ENCODE measurements at regions not wholly inside any gene's neighbourhood (a gene's known extent, or its start where the extent isn't known, plus 50 kb on each side); places are given as distances from the start of the nearest gene placed in this dataset.
"Not testable (repeated sequence)": the region's sequence is repeated elsewhere in the genome, so short reads cannot be mapped to it uniquely, and the experiment has no call there.

DNA sequence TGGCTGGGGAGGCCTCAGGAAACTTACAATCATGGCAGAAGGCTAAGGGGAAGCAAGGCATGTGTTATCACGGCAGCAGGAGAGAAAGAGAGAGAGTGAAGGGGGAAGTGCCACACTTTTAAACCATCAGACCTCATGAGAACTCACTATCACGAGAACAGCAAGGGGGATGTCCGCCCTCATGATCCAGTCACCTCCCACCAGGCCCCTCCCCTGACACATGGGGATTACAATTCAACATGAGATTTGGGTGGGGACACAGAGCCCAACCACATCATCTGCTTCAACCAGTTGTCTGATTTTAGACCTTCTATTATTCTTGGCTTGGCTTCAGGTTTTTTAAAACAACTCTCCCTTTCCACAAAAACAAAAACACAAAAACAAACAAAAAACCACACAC, 93.7 kb upstream of the BASP1 start:
- H3K4me2 ChIP-seq (ENCODE audit: low read length, poor library complexity, severe bottlenecking); H3K79me1 ChIP-seq (replicated peaks; ENCODE audit: low read length, poor library complexity, severe bottlenecking); H3K27me3 ChIP-seq (ENCODE audit: control insufficient read depth in 1 of 2, insufficient read depth in 1 of 2, low read length in 2 of 2); H2BK15ac ChIP-seq (ENCODE audit: low read depth, poor library complexity, severe bottlenecking); DNase-seq; H3K4me3 ChIP-seq (ENCODE audit: insufficient read depth in 1 of 2, low read depth in 1 of 2, low read length in 2 of 2); H2AK5ac ChIP-seq (ENCODE audit: low read length, severe bottlenecking); H4K91ac ChIP-seq (ENCODE audit: low read length); H3K23ac ChIP-seq (ENCODE audit: low read length in 2 of 2); H3K36me3 ChIP-seq (ENCODE audit: control insufficient read depth in 1 of 2, insufficient read depth in 2 of 2, low read depth in 1 of 2, low read length in 2 of 2); H2BK5ac ChIP-seq (ENCODE audit: low read depth, low read length, poor library complexity, severe bottlenecking); H4K8ac ChIP-seq (ENCODE audit: low read length); H3K4ac ChIP-seq (ENCODE audit: low read depth in 1 of 2, low read length in 2 of 2); H3K9me3 ChIP-seq (ENCODE audit: control insufficient read depth, low read length); H3K9ac ChIP-seq (ENCODE audit: low read length); H2BK12ac ChIP-seq (ENCODE audit: low read length in 2 of 2); H2AFZ ChIP-seq (ENCODE audit: low read depth, low read length); H2BK120ac ChIP-seq (ENCODE audit: low read depth, low read length); H3K18ac ChIP-seq (ENCODE audit: low read depth in 1 of 2, low read length in 2 of 2); H3K27ac ChIP-seq (ENCODE audit: low read length, poor library complexity, severe bottlenecking): not testable (repeated sequence)
- Histone ChIP-seq H3K14ac (ENCODE audit: low read length in 2 of 2) (peak overlapping the region in 1 of 2 experiments; percentile 26), H3K4me1 (ENCODE audit: control insufficient read depth, insufficient read depth, low read depth, low read length) (peaks cover 11% of the 10 kb centered on the region)
- 91% methylated on average over 3 of the region's 3 CpGs for WGBS

DNA sequence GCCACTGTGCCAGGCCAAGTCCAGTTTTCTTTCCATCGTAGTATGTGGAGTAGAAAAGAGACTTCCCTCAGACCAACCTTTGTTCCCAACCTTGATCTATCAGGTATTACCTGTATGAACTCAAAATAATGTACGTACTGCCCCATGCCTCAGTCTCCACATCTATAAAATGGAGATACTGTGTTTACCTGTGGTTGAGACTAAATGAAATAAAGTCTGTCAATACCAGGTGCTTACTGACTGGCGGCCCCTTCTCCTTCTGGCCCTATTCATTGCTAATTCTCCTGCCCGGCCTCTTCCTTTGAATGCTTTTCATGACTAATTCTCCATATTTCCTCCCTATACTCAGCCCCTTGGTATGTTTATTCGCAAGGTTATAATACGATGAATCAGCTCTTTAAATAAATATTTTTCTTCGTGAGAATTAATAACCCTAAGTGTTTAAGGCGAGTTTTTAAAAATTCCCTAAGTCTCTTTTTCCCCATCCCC, 89.6 kb upstream of the BASP1 start:
- Histone ChIP-seq H3K18ac (ENCODE audit: low read depth in 1 of 2, low read length in 2 of 2) (peak overlapping the region; percentile 4 to 43), H2BK5ac (ENCODE audit: low read depth, low read length, poor library complexity, severe bottlenecking) (no peak overlapping the region), H3K9me3 (ENCODE audit: control insufficient read depth, low read length) (no peaks in the 10 kb centered on the region), H3K4ac (ENCODE audit: low read depth in 1 of 2, low read length in 2 of 2) (no peak overlapping the region), H2BK12ac (ENCODE audit: low read length in 2 of 2) (peak overlapping the region in 1 of 2 experiments; percentile 38), H3K36me3 (ENCODE audit: control insufficient read depth in 1 of 2, insufficient read depth in 2 of 2, low read depth in 1 of 2, low read length in 2 of 2) (no peaks in the 10 kb centered on the region), H3K27ac (ENCODE audit: low read length, poor library complexity, severe bottlenecking) (peak overlapping the region; percentile 83), H3K14ac (ENCODE audit: low read length in 2 of 2) (no peak overlapping the region), H4K8ac (ENCODE audit: low read length) (peak overlapping the region; percentile 9), H2AK5ac (ENCODE audit: low read length, severe bottlenecking) (peak overlapping the region; percentile 36), H3K4me3 (ENCODE audit: insufficient read depth in 1 of 2, low read depth in 1 of 2, low read length in 2 of 2) (no peak overlapping the region), H3K4me2 (ENCODE audit: low read length, poor library complexity, severe bottlenecking) (no peak overlapping the region), H2BK15ac (ENCODE audit: low read depth, poor library complexity, severe bottlenecking) (no peak overlapping the region), H3K4me1 (ENCODE audit: control insufficient read depth, insufficient read depth, low read depth, low read length) (peaks cover 13% of the 10 kb centered on the region), H3K23ac (ENCODE audit: low read length in 2 of 2) (no peak overlapping the region), H2BK120ac (ENCODE audit: low read depth, low read length) (no peak overlapping the region), H3K79me1 (replicated peaks; ENCODE audit: low read length, poor library complexity, severe bottlenecking) (no peaks in the 10 kb centered on the region), H3K27me3 (ENCODE audit: control insufficient read depth in 1 of 2, insufficient read depth in 1 of 2, low read length in 2 of 2) (no peaks in the 10 kb centered on the region), H2AFZ (ENCODE audit: low read depth, low read length) (no peak overlapping the region), H3K9ac (ENCODE audit: low read length) (no peak overlapping the region), H4K91ac (ENCODE audit: low read length) (no peak overlapping the region)
- DNase-seq: peak; percentile 87
- WGBS: 22% methylated on average over 3 of the region's 8 CpGs

DNA sequence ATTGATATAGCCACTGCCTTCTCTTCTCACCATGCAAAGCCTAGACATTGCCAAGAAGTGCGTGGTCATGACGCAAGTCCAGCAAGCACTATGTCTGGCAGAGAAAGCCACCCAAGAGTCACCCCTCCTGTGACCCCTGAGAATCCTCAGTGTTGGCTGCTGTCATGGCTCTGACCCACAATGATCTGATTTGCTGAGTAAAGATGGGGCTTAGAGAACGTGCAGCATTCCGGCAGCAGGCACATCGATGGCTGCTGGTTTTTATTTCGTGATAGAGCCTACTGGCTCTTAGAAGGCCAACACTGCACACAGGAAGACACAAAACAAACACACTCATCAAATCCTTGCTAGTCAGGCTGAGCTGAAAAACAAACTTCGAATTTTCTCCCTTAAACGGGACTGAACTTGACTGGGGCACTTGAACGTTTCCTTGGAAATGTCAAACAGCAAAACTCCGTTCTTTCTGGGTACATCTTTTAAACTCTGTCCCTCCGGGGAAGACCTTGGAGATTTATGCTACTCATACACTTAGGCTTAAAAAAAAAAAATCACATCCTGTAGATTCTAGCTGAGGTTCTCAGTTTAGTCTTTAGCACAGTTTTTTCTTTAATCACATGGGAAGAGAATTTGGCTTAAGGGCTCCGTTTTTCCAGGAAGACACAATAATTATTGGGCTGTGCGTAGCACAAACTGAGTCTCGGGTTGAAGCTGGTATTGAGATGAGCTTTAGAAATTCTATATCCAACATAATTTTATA, 88.2 kb upstream of the BASP1 start:
- Histone ChIP-seq H3K14ac (ENCODE audit: low read length in 2 of 2) (no peak overlapping the region), H3K4me1 (ENCODE audit: control insufficient read depth, insufficient read depth, low read depth, low read length) (peaks cover 13% of the 10 kb centered on the region), H4K8ac (ENCODE audit: low read length) (peak overlapping the region; percentile 5), H3K9ac (ENCODE audit: low read length) (peak overlapping the region; percentile 40), H2BK15ac (ENCODE audit: low read depth, poor library complexity, severe bottlenecking) (no peak overlapping the region), H2BK120ac (ENCODE audit: low read depth, low read length) (peak overlapping the region; percentile 29), H2BK5ac (ENCODE audit: low read depth, low read length, poor library complexity, severe bottlenecking) (no peak overlapping the region), H2BK12ac (ENCODE audit: low read length in 2 of 2) (peak overlapping the region; percentile 40 to 89), H3K27me3 (ENCODE audit: control insufficient read depth in 1 of 2, insufficient read depth in 1 of 2, low read length in 2 of 2) (no peaks in the 10 kb centered on the region), H3K23ac (ENCODE audit: low read length in 2 of 2) (no peak overlapping the region), H3K27ac (ENCODE audit: low read length, poor library complexity, severe bottlenecking) (no peak overlapping the region), H3K36me3 (ENCODE audit: control insufficient read depth in 1 of 2, insufficient read depth in 2 of 2, low read depth in 1 of 2, low read length in 2 of 2) (no peaks in the 10 kb centered on the region), H3K79me1 (replicated peaks; ENCODE audit: low read length, poor library complexity, severe bottlenecking) (no peaks in the 10 kb centered on the region), H4K91ac (ENCODE audit: low read length) (peak overlapping the region; percentile 22), H3K18ac (ENCODE audit: low read depth in 1 of 2, low read length in 2 of 2) (peak overlapping the region; percentile 26 to 85), H3K4me3 (ENCODE audit: insufficient read depth in 1 of 2, low read depth in 1 of 2, low read length in 2 of 2) (no peak overlapping the region), H2AK5ac (ENCODE audit: low read length, severe bottlenecking) (peak overlapping the region; percentile 17), H3K9me3 (ENCODE audit: control insufficient read depth, low read length) (no peaks in the 10 kb centered on the region), H3K4me2 (ENCODE audit: low read length, poor library complexity, severe bottlenecking) (no peak overlapping the region), H2AFZ (ENCODE audit: low read depth, low read length) (peak overlapping the region; percentile 3), H3K4ac (ENCODE audit: low read depth in 1 of 2, low read length in 2 of 2) (peak overlapping the region in 1 of 2 experiments; percentile 96)
- DNase-seq: peak; percentile 94
- 11% methylated on average over 12 of the region's 14 CpGs for WGBS

DNA sequence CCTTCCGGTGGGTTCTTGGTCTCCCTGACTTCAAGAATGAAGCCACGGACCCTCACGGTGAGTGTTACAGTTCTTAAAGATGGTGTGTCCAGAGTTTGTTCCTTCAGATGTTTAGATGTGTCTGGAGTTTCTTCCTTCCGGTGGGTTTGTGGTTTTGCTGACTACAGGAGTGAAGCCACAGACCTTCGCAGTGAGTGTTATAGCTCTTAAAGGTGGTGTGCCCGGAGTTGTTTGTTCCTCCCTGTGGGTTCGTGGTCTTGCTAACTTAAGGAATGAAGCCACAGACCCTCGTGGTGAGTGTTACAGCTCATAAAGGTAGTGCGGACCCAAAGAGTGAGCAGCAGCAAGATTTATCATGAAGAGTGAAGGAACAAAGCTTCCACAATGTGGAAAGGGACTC, 87.1 kb upstream of the BASP1 start:
- not testable (repeated sequence) for H2BK5ac ChIP-seq (ENCODE audit: low read depth, low read length, poor library complexity, severe bottlenecking); H3K79me1 ChIP-seq (replicated peaks; ENCODE audit: low read length, poor library complexity, severe bottlenecking); H3K9ac ChIP-seq (ENCODE audit: low read length); H3K9me3 ChIP-seq (ENCODE audit: control insufficient read depth, low read length); H3K27me3 ChIP-seq (ENCODE audit: control insufficient read depth in 1 of 2, insufficient read depth in 1 of 2, low read length in 2 of 2); H3K4me3 ChIP-seq (ENCODE audit: insufficient read depth in 1 of 2, low read depth in 1 of 2, low read length in 2 of 2); H2AFZ ChIP-seq (ENCODE audit: low read depth, low read length); H3K27ac ChIP-seq (ENCODE audit: low read length, poor library complexity, severe bottlenecking); H3K23ac ChIP-seq (ENCODE audit: low read length in 2 of 2); H3K14ac ChIP-seq (ENCODE audit: low read length in 2 of 2); H3K4me2 ChIP-seq (ENCODE audit: low read length, poor library complexity, severe bottlenecking); H3K36me3 ChIP-seq (ENCODE audit: control insufficient read depth in 1 of 2, insufficient read depth in 2 of 2, low read depth in 1 of 2, low read length in 2 of 2)
- Histone ChIP-seq H2AK5ac (ENCODE audit: low read length, severe bottlenecking) (peak overlapping the region; percentile 37), H2BK12ac (ENCODE audit: low read length in 2 of 2) (peak overlapping the region; percentile 88 to 99), H3K4me1 (ENCODE audit: control insufficient read depth, insufficient read depth, low read depth, low read length) (peaks cover 13% of the 10 kb centered on the region), H3K4ac (ENCODE audit: low read depth in 1 of 2, low read length in 2 of 2) (peak overlapping the region; percentile 84 to 96), H2BK120ac (ENCODE audit: low read depth, low read length) (peak overlapping the region; percentile 50), H2BK15ac (ENCODE audit: low read depth, poor library complexity, severe bottlenecking) (peak overlapping the region; percentile 38), H4K91ac (ENCODE audit: low read length) (peak overlapping the region; percentile 1), H4K8ac (ENCODE audit: low read length) (peak overlapping the region; percentile 75), H3K18ac (ENCODE audit: low read depth in 1 of 2, low read length in 2 of 2) (peak overlapping the region; percentile 70 to 93)
- DNase-seq: peak; percentile 81
- 8% methylated on average over 9 of the region's 9 CpGs for WGBS
